ENCODE measurements at regions not wholly inside any gene's neighbourhood (a gene's known extent, or its start where the extent isn't known, plus 50 kb on each side); places are given as distances from the start of the nearest gene placed in this dataset.

- no peak for DNase-seq (ENCODE audit: missing footprints)
- intact Hi-C loops (cut with DNase I): no loop called here
- no peak for ATAC-seq
Observed at GRCh38 chrX:107502316-107502715, 52.9 kb downstream of the FRMPD3 start.

GRCh38 chrX:107504006-107504405 is 54.6 kb downstream of the FRMPD3 start:
- intact Hi-C loops (cut with DNase I): no loop called here
- no peak for DNase-seq (ENCODE audit: missing footprints)
- no peak for ATAC-seq

- intact Hi-C loops (cut with DNase I): no loop called here
Observed at GRCh38 chrX:107505223-107505622, 55.8 kb downstream of the FRMPD3 start.

GRCh38 chrX:107506596-107507031 is 57.2 kb downstream of the FRMPD3 start:
- intact Hi-C loops (cut with DNase I): no loop called here
- DNase-seq (ENCODE audit: missing footprints) (no peak), ATAC-seq (no peak)

More at GRCh38 chrX:107505223-107505622, 55.8 kb downstream of the FRMPD3 start:
- DNase-seq (ENCODE audit: missing footprints) (no peak), ATAC-seq (no peak)

- DNase-seq (ENCODE audit: missing footprints) (no peak), ATAC-seq (no peak)
- intact Hi-C loops (cut with DNase I): no loop called here
Observed at GRCh38 chrX:107507093-107507743, 57.8 kb downstream of the FRMPD3 start.

- no peak for ATAC-seq
- intact Hi-C loops (cut with DNase I): no loop called here
- no peak for DNase-seq (ENCODE audit: missing footprints)
Observed at GRCh38 chrX:107507744-107508117, 58.3 kb downstream of the FRMPD3 start.

- ATAC-seq: no peak
- DNase-seq (ENCODE audit: missing footprints): no peak
- intact Hi-C loops (cut with DNase I): no loop called here
Observed at GRCh38 chrX:107508925-107509324, 59.5 kb downstream of the FRMPD3 start.

GRCh38 chrX:107514944-107515343 is 65.5 kb downstream of the FRMPD3 start:
- ATAC-seq: no peak
- intact Hi-C loops (cut with DNase I): no loop called here
- DNase-seq (ENCODE audit: missing footprints): no peak

- intact Hi-C loops (cut with DNase I): no loop called here
- ATAC-seq (no peak), DNase-seq (ENCODE audit: missing footprints) (no peak)
Observed at GRCh38 chrX:107521877-107522586, 72.6 kb downstream of the FRMPD3 start.

- no peak for ATAC-seq
- no peak for DNase-seq (ENCODE audit: missing footprints)
- intact Hi-C loops (cut with DNase I): no loop called here
Observed at GRCh38 chrX:107522901-107523300, 73.4 kb downstream of the FRMPD3 start.

GRCh38 chrX:107526141-107526540 is 76.7 kb downstream of the FRMPD3 start:
- intact Hi-C loops (cut with DNase I): no loop called here
- DNase-seq (ENCODE audit: missing footprints): no peak
- no peak for ATAC-seq

GRCh38 chrX:107530141-107530540 is 80.7 kb downstream of the FRMPD3 start:
- intact Hi-C loops (cut with DNase I): no loop called here
- no peak for ATAC-seq

GRCh38 chrX:107537815-107538214 is 88.4 kb downstream of the FRMPD3 start:
- ATAC-seq: peak; percentile 44
- DNase-seq (ENCODE audit: missing footprints): no peak
- intact Hi-C loops (cut with DNase I): no loop called here

More at GRCh38 chrX:107530141-107530540, 80.7 kb downstream of the FRMPD3 start:
- no peak for DNase-seq (ENCODE audit: missing footprints)

GRCh38 chrX:107541244-107541643 is 87.1 kb upstream of the PRPS1 start:
- ATAC-seq: no peak
- intact Hi-C loops (cut with DNase I): no loop called here
- DNase-seq (ENCODE audit: missing footprints): no peak

- intact Hi-C loops (cut with DNase I): no loop called here
- ATAC-seq: no peak
- DNase-seq (ENCODE audit: missing footprints): no peak
Observed at GRCh38 chrX:107542040-107542439, 86.3 kb upstream of the PRPS1 start.

GRCh38 chrX:107542500-107542899 is 85.8 kb upstream of the PRPS1 start:
- intact Hi-C loops (cut with DNase I): no loop called here
- DNase-seq (ENCODE audit: missing footprints) (no peak), ATAC-seq (no peak)

GRCh38 chrX:107547621-107548020 is 80.7 kb upstream of the PRPS1 start:
- peak; percentile 31 for ATAC-seq
- no peak for DNase-seq (ENCODE audit: missing footprints)
- intact Hi-C loops (cut with DNase I): no loop called here

GRCh38 chrX:107548775-107549174 is 79.5 kb upstream of the PRPS1 start:
- DNase-seq (ENCODE audit: missing footprints) (no peak), ATAC-seq (no peak)
- intact Hi-C loops (cut with DNase I): no loop called here

- ATAC-seq (no peak), DNase-seq (ENCODE audit: missing footprints) (no peak)
- intact Hi-C loops (cut with DNase I): no loop called here
Observed at GRCh38 chrX:107549504-107549903, 78.8 kb upstream of the PRPS1 start.

GRCh38 chrX:107551546-107551945 is 76.8 kb upstream of the PRPS1 start:
- ATAC-seq (no peak), DNase-seq (ENCODE audit: missing footprints) (no peak)
- intact Hi-C loops (cut with DNase I): no loop called here

GRCh38 chrX:107552930-107553329 is 75.4 kb upstream of the PRPS1 start:
- no peak for DNase-seq (ENCODE audit: missing footprints)
- intact Hi-C loops (cut with DNase I): no loop called here
- ATAC-seq: no peak
